Breast epithelium (tissue), 4 donors: ENCODE measurements at regions not wholly inside any gene's neighbourhood (a gene's known extent, or its start where the extent isn't known, plus 50 kb on each side); places are given as distances from the start of the nearest gene placed in this dataset.

ENCODE experiments used
- DNase-seq, 2 donors: peaks; one replicate each; pipeline ENCODE4 v3.0.0-alpha.2; 2019; ENCODE audit warnings: low spot score in 2 of 2
- H3K27ac ChIP-seq, 2 donors: fragments of 200-600 bp; sonication (generic) in 1 of 2; one replicate each; pipeline ENCODE4 v1.5.1; 2016 to 2019; ENCODE audit warnings: mild to moderate bottlenecking in 1 of 2
- H3K27me3 ChIP-seq, 2 donors: fragments of 200-600 bp; sonication (generic) in 1 of 2; one replicate each; pipeline versions ENCODE4 v1.5.1 to v1.6.0; 2017 to 2019; ENCODE audit warnings: control low read depth in 1 of 2, mild to moderate bottlenecking in 1 of 2
- H3K36me3 ChIP-seq: fragments of 200-600 bp; one replicate; pipeline ENCODE4 v1.5.1; 2019
- H3K4me1 ChIP-seq, 2 donors: fragments of 200-600 bp; sonication (generic); one replicate each; pipeline ENCODE4 v1.5.1; 2016 to 2019; ENCODE audit warnings: control low read depth in 1 of 2
- H3K4me3 ChIP-seq, 3 donors: fragments of 200-600 bp; sonication (generic); 1 replicate in 2 of 3; 2 replicates in 1 of 3; pipeline ENCODE4 v1.5.1; 2016 to 2019; ENCODE audit warnings: mild to moderate bottlenecking in 3 of 3, moderate library complexity in 2 of 3
- H3K9me3 ChIP-seq, 2 donors: fragments of 200-600 bp; sonication (generic) in 1 of 2; one replicate each; pipeline ENCODE4 v1.5.1; 2016 to 2019; ENCODE audit warnings: control low read depth in 1 of 2
- POLR2A ChIP-seq: fragments of 450-650 bp; IDR thresholded peaks from one replicate; pipeline ENCODE4 v1.6.1; 2016; ENCODE audit warnings: antibody characterized with exemption, mild to moderate bottlenecking, moderate library complexity
- POLR2AphosphoS5 ChIP-seq, 3 donors: sonication (generic); formaldehyde crosslinking; IDR thresholded peaks; one replicate each; pipeline ENCODE4 v1.6.1; 2017; ENCODE audit warnings: antibody characterized with exemption in 3 of 3
- intact Hi-C: fragments of 100-400 bp; cut with DNase I; formaldehyde crosslinking; loops from one replicate; pipeline ENCODE4 v1.15.1; 2023; ENCODE audit warnings: low total_unique reads
- TF ChIP-seq, protein P1 (sequence below), 3 donors: fragments of 450-650 bp; IDR thresholded peaks; one replicate each; pipeline ENCODE4 v1.5.1; 2016 to 2017; ENCODE audit warnings: antibody characterized with exemption in 3 of 3, mild to moderate bottlenecking in 3 of 3, moderate library complexity in 3 of 3

DNA sequence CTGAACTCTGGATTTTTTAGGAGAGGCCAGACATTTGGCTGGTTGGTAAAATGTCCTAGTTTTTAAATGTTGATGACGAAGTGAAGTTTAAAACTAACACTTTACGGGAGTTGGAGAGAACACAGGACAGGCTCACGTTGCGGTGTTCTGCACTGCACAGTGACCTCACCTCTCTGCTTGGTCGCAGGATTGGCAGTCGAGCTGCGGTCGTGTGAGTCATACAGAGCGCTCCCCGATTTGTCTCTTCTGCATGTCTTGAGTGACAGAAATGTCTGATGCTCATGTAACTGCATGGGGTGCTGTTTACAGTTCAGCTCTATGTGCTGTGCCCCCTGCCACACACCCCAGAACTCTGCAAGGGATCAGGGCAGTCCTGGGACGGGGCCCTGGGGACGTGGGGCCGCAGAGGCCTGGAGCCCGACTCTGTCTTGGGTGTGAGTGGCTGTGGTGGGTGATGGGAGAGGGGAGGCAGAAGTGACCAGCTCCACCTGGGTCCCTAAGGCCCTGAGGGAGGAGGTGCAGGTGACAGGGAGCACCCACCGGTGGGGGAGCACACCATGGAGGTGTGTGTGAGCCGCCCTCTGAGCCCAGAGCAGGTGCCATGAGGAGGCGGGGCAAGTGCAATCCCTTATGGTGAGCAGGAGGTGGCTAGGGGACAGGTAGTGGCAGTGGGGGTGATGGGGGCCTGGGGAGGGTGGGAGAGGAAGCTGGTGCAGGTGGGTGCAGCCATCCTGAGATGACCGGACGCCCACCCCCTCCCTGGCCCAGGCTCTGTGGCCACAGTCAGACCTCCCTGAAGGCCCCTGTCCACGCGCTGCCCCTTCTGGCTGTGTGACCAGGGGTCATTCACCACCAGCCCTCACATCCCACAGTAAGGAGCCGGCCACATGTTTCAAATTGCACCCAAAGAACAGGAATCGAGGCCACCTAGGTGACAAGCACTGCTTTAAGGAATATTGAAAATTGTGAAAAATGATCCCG lies 77.9 kb upstream of the ADRA2C start:
- Histone ChIP-seq H3K27me3 (peaks cover 0 to 22% of the 10 kb centered on the region in 2 donors), H3K36me3 (no peaks in the 10 kb centered on the region), H3K9me3 (no peaks in the 10 kb centered on the region), H3K4me3 (no peak overlapping the region), H3K4me1 (no peaks in the 10 kb centered on the region), H3K27ac (no peak overlapping the region)
- intact Hi-C loops: no loop called here
- DNase-seq: no peak
- TF ChIP-seq POLR2AphosphoS5 (IDR thresholded peaks at IDR 0.05) (no peak), POLR2A (no peak)
- TF ChIP-seq, protein P1, sequence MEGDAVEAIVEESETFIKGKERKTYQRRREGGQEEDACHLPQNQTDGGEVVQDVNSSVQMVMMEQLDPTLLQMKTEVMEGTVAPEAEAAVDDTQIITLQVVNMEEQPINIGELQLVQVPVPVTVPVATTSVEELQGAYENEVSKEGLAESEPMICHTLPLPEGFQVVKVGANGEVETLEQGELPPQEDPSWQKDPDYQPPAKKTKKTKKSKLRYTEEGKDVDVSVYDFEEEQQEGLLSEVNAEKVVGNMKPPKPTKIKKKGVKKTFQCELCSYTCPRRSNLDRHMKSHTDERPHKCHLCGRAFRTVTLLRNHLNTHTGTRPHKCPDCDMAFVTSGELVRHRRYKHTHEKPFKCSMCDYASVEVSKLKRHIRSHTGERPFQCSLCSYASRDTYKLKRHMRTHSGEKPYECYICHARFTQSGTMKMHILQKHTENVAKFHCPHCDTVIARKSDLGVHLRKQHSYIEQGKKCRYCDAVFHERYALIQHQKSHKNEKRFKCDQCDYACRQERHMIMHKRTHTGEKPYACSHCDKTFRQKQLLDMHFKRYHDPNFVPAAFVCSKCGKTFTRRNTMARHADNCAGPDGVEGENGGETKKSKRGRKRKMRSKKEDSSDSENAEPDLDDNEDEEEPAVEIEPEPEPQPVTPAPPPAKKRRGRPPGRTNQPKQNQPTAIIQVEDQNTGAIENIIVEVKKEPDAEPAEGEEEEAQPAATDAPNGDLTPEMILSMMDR (IDR thresholded peaks at IDR 0.05): no peak

DNA sequence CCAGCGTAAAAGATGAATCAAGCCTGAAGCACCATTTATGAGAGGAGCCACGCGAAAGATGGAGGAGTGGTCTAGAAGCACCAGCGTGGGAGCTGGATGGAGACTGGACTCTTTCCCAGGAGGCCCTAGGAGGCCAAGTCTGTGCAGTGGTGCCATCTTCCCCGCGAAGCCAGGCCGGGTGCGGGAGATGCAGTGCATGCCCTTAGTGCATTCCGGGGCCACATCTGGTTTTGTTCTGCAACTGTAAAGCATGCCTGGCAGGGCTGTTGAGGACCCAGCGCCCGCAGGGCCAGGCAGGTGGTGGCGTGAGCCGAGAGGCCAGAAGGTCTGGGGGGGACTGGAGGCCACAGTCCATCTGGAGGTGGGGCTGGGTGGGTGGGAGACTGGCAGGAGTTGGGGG lies 78.6 kb upstream of the ADRA2C start:
- no peaks in the 10 kb centered on the region for H3K36me3 ChIP-seq
- H3K27me3 ChIP-seq: peaks cover 0 to 22% of the 10 kb centered on the region in 2 donors
- no peaks in the 10 kb centered on the region for H3K4me1 ChIP-seq
- no peaks in the 10 kb centered on the region for H3K9me3 ChIP-seq
- no peak overlapping the region for H3K27ac ChIP-seq
- no peak for DNase-seq
- TF ChIP-seq, protein P1 (IDR thresholded peaks at IDR 0.05): no peak
- TF ChIP-seq POLR2AphosphoS5 (IDR thresholded peaks at IDR 0.05): no peak
- no peak for TF ChIP-seq POLR2A
- H3K4me3 ChIP-seq: no peak overlapping the region
- intact Hi-C loops: no loop called here

GRCh38 chr4:3686753-3687152 lies 79.4 kb upstream of the ADRA2C start:
- intact Hi-C loops: no loop called here
- no peak overlapping the region for H3K27ac ChIP-seq
- H3K4me1 ChIP-seq: no peaks in the 10 kb centered on the region
- H3K36me3 ChIP-seq: no peaks in the 10 kb centered on the region
- H3K4me3 ChIP-seq: no peak overlapping the region
- H3K9me3 ChIP-seq: no peaks in the 10 kb centered on the region
- TF ChIP-seq, protein P1 (IDR thresholded peaks at IDR 0.05): no peak
- TF ChIP-seq POLR2AphosphoS5 (IDR thresholded peaks at IDR 0.05) (no peak), POLR2A (no peak)
- no peak for DNase-seq
- peaks cover 0 to 22% of the 10 kb centered on the region in 2 donors for H3K27me3 ChIP-seq

GRCh38 chr4:3685081-3685645 lies 81.0 kb upstream of the ADRA2C start:
- no peak overlapping the region for H3K27ac ChIP-seq
- H3K4me1 ChIP-seq: no peaks in the 10 kb centered on the region
- H3K9me3 ChIP-seq: no peaks in the 10 kb centered on the region
- TF ChIP-seq POLR2A (no peak), POLR2AphosphoS5 (IDR thresholded peaks at IDR 0.05) (no peak)
- TF ChIP-seq, protein P1 (IDR thresholded peaks at IDR 0.05): no peak
- intact Hi-C loops: no loop called here
- H3K36me3 ChIP-seq: no peaks in the 10 kb centered on the region
- no peak overlapping the region for H3K4me3 ChIP-seq
- H3K27me3 ChIP-seq: peaks cover 0 to 33% of the 10 kb centered on the region in 2 donors
- DNase-seq: no peak

DNA sequence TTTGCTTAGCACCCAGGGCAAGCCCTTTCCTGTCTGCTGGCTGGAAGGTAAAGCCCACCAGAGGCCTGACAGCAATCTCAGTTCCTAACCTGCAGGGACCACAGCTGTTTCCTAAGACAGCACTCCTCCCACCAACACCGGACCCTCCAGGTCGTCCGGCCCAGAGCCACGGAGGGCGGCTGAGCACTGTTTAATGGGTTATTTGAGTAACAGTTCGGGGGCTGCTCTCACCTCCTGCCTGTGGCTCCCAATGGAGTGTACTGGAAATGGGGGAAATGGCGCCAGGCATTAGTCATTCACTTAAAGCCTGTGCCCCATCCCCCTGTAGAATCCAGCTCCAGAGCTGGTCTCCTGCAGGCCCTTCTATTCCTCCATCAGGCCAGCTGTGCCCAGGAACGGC lies 81.6 kb upstream of the ADRA2C start:
- Histone ChIP-seq H3K4me1 (no peaks in the 10 kb centered on the region), H3K9me3 (no peaks in the 10 kb centered on the region), H3K4me3 (no peak overlapping the region), H3K27ac (no peak overlapping the region), H3K36me3 (no peaks in the 10 kb centered on the region), H3K27me3 (peaks cover 0 to 33% of the 10 kb centered on the region in 2 donors)
- intact Hi-C loops: no loop called here
- TF ChIP-seq POLR2A (no peak), POLR2AphosphoS5 (IDR thresholded peaks at IDR 0.05) (no peak)
- TF ChIP-seq, protein P1 (IDR thresholded peaks at IDR 0.05): no peak
- DNase-seq: no peak
